GM12892 (cell line): ENCODE measurements at regions not wholly inside any gene's neighbourhood (a gene's known extent, or its start where the extent isn't known, plus 50 kb on each side); places are given as distances from the start of the nearest gene placed in this dataset.

Experiments used
- POLR2A ChIP-seq: IDR thresholded peaks from 2 replicates; pipeline ENCODE4 v1.6.1; 2011; ENCODE audit warnings: low read depth, low read length, control low read depth
- TAF1 ChIP-seq: IDR thresholded peaks from 2 replicates; pipeline ENCODE4 v1.6.1; 2011; ENCODE audit warnings: low read depth, mild to moderate bottlenecking, control low read depth, low read length, borderline replicate concordance

GRCh38 chr5:143596824-143597223 is 193.3 kb upstream of the NR3C1 start:
- no peak for TF ChIP-seq TAF1
- no peak for TF ChIP-seq POLR2A
